GM21576 (cell line): ENCODE measurements at regions not wholly inside any gene's neighbourhood (a gene's known extent, or its start where the extent isn't known, plus 50 kb on each side); places are given as distances from the start of the nearest gene placed in this dataset.

ENCODE experiments used
- ATAC-seq: cut with Tn5 transposase; IDR thresholded peaks from one replicate; pipeline ENCODE4 v1.9.1; 2021; ENCODE audit warnings: mild to moderate bottlenecking, moderate library complexity; ENCODE audit not compliant: unreplicated experiment

- ATAC-seq: no peak
These were observed 94.6 kb downstream of the ZPLD1 start for GRCh38 chr3:102529452-102529851.

DNA sequence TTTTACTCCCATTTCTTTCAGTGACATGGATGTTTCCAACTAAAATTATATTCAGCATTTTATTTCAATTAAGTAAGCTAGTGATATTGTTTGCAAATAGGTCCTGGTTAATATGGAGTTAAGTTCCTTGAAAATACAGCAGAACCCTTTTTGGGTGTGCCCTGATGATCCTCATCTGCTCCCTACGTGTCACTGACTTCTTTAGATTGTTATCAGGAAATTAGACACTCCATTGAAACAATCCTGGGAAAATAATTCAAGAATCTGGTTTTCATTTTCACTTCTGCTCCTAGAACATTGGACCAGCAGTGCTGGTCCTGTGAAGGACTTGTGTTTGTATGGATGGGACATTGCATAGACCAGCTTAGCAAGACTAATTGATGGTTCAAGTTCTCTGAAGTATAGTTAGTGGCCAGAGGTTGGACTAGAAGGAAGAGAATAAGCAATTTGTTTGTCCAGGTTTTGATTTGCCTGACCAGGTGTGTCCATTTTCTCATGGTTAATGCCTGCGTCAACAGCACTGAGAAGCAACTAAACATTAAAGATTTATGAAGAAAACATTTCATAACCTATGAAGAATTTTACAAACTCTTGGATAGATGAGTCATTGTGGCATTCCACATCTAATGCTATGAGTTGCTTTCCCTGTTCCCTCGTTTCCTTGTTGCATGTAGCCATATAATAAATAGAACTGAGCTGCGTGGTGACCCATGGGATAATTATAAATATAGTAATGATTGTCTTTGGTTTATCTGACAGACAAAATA is 95.8 kb downstream of the ZPLD1 start:
- no peak for ATAC-seq

DNA sequence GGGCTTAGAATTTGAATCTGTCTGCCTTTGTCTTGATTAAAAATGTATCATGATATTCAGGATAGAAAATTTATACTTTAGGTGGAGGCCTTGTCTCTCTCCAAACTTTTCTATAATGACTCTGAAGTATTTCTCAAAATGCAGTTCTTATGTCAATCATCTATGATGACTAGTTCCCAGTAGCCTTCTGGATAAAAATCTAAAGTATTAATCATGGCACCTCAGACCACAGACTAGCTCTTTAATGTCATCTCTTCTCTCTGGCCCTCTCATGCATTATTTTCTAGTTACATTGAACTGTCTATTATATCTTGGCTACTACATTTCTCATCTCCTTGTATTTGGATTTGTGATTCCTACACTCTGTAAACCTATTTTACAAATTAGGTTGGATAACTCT is 96.9 kb downstream of the ZPLD1 start:
- ATAC-seq: no peak

DNA sequence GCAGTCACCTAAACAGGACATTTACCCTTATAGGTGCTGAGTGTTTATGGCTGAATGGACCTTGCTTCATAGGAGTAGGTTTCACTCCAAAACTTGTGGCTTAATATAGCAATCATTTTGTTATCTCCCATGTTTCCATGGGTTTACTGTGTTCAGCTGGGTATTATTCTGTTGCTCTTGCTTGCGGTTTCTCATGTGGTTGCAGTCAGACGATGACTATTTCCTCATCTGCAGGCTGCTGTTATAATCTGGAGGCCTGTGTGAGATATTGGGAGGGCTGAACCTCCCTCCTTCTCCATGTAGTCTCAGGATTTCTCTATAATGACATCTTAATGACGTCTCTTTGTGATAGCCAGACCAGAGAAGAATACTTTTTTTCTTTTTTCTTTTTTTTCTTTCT is 98.1 kb downstream of the ZPLD1 start:
- no peak for ATAC-seq

DNA sequence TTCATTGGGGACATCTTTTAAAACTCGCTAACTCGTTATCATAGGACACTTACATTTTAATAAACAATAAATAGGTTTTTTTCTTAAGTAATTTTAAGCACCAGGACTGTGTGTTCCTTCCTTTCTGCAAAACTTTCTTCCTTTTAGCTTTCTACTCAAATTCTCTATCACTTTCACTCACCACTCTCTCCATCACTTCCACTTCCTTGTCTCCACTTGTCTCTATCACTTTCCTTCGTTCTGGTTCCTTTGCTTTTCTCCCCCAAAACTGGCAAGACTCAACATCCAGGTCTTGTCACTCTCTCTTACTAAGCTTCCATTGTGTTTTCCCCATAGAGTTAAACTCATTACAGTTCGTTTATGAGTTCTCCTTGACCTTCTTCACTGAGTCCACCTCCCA is 99.0 kb downstream of the ZPLD1 start:
- ATAC-seq: no peak

- peak; percentile 62 for ATAC-seq
These were observed 101.6 kb downstream of the ZPLD1 start for GRCh38 chr3:102536456-102536855.

DNA sequence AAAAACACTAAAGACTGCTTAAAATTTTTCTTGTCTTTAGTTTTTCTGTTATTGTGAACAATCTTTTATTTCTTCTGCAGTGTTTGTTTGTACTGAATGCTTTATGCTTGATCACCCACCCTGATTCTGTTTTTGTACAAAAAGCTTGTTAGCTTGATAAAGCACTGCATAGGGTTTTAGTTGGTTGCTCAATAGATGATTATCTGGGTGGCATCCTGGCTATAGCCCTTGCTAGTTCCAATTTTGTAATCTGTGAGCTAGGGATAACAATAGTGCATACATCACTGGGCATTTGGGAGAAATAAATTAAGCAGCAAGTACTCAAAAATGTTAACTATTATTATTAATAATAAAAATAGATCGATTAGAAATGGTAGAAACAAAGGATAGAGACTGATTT is 102.3 kb downstream of the ZPLD1 start:
- ATAC-seq: no peak

DNA sequence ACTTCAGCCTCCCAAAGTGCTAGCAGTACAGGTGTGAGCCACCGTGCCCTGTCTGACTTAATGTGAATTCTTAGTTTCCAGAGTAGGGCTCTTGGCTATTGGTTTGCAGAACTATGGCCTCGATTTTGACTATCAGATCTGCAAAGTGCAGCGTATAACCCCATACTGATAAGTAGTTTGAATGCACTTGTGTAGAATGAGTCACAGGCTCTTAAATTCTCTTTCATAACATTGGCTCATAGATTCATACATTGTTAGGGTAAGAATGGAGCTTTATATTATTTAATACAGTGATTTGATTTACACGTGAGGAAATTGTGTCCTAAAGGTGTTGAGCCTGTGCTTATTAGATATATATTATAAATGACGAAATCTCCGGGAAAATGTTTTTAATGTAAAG is 109.9 kb downstream of the ZPLD1 start:
- no peak for ATAC-seq

GRCh38 chr3:102545276-102545675 is 110.5 kb downstream of the ZPLD1 start:
- ATAC-seq: no peak

DNA sequence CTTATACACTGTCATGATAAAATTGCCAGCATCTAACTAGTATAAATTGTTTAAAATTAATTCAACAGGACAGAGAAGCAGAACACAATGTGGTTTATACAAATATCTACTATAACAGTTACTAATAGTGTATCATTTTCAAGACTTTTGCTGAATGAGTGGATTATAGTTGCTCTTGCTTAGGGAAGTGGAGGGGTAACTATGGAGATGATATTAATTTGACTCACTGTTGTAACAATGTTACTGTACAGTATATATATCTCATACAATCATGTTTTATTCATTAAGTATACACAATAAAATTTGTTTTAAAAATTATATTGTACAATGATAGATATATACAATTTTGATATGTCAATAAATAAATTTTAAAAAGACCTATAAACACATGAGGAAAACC is 119.1 kb downstream of the ZPLD1 start:
- no peak for ATAC-seq

- ATAC-seq: no peak
These were observed 135.7 kb downstream of the ZPLD1 start for GRCh38 chr3:102570511-102570910.

GRCh38 chr3:102571006-102571405 is 136.2 kb downstream of the ZPLD1 start:
- ATAC-seq: no peak

GRCh38 chr3:102571720-102572384 is 137.0 kb downstream of the ZPLD1 start:
- ATAC-seq: no peak

- no peak for ATAC-seq
These were observed 138.7 kb downstream of the ZPLD1 start for GRCh38 chr3:102573483-102574028.

GRCh38 chr3:102574355-102574754 is 139.5 kb downstream of the ZPLD1 start:
- no peak for ATAC-seq

GRCh38 chr3:102576651-102577050 is 141.8 kb downstream of the ZPLD1 start:
- no peak for ATAC-seq

DNA sequence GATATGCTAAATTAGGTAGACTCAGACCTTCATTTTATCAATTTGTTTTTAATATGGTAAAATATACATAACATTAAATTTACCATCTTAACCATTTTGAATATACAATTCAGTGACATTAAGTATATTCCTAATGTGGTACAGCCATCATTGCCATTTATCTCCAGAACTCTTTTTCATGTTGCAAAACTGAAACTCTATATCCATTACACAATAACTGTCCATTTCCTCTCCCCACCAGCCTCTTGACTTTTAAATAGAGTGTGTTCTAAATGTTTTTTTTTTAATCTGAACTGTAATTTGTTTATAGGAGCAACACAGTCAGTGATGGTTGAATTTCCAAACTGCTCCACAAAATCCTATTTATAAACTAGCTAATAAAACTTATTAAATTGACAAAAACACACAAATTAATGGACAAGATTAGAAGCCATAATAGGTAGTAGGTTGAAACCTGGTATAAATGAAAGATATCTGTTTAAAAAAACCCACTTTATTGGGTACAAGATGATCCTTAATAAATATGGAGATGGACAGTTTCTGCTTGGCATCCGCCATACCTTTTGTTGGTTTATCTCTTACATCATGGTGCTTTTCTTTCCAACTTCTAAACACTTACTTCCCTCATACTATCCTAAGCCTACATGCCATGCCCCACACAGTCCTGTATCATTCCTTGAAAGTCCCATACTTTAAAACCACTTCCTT is 142.4 kb downstream of the ZPLD1 start:
- ATAC-seq: no peak

GRCh38 chr3:102580760-102581159 is 145.9 kb downstream of the ZPLD1 start:
- ATAC-seq: no peak

GRCh38 chr3:102586485-102586884 is 151.7 kb downstream of the ZPLD1 start:
- ATAC-seq: no peak

DNA sequence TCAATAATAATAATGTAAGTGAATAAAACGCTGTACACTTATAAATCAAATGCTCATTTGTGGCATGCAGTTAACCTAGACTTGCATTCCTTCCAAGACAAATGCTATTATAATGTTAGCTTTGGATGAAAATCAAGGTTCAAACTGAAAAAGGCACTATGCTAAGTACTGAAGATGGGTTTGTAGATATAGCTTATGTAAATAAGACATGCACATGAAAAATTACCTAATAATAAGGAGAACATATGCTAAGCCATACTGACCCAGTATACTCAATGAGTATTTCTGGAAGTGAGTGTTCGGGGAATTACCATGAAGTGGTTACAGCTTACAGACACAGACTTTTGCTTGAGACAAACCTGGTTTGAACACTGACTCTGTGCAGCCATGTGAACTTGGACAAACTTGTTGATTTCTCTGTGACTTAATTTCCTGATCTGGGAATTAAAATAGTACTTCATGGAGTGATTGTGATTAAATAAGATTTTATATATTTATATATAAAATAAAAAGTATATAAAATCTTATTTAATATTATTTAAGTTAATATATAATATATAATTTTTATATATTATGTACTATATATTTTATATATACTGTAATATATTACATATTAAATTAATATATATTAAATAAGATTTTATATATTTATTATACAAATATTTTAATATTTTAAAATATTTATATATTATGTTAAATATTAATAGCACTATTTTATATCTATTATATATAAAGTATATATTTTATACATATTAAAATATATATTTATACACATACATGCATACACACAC is 159.2 kb downstream of the ZPLD1 start:
- ATAC-seq: no peak

DNA sequence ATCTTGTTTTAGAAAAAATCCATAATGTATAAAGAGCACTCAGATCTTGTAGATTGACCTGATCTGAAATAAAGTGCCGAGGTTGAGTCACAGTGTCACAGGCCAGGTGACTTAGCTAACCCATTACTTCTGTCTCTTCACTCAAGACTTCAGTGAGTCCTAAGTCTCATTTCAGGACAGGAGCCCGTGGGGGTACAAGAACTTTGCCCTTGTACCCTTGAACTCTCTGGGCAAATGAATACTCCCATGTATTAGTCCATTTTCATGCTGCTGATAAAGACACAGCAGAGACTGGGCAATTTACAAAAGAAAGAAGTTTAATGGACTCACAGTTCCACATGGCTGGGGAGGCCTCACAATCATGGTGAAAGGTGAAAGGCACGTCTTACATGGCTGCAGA is 160.2 kb downstream of the ZPLD1 start:
- no peak for ATAC-seq
